Brain microvascular endothelial cell (primary cell): ENCODE measurements at regions not wholly inside any gene's neighbourhood (a gene's known extent, or its start where the extent isn't known, plus 50 kb on each side); places are given as distances from the start of the nearest gene placed in this dataset.
A peak's percentile ranks its signal among the peaks of the same experiment; 100 is the strongest.

Experiments used
- DNase-seq: peaks from one replicate; pipeline ENCODE4 v3.0.0-alpha.2; 2020
- H3K27ac ChIP-seq: fragments of 250-450 bp; sonication (Bioruptor Pico); 2 replicates; pipeline ENCODE4 v1.5.1; 2020; ENCODE audit warnings: mild to moderate bottlenecking, moderate library complexity
- H3K27me3 ChIP-seq: fragments of 250-450 bp; sonication (Bioruptor Pico); replicated peaks from 2 replicates; pipeline ENCODE4 v1.5.1; 2020; ENCODE audit warnings: mild to moderate bottlenecking
- H3K36me3 ChIP-seq: fragments of 250-450 bp; sonication (Bioruptor Pico); replicated peaks from 2 replicates; pipeline ENCODE4 v1.5.1; 2020; ENCODE audit warnings: mild to moderate bottlenecking
- H3K4me3 ChIP-seq: 2 replicates; pipeline ENCODE4 v1.5.1; 2011; ENCODE audit warnings: low read depth, mild to moderate bottlenecking, control low read depth, low read length, moderate library complexity
- CTCF ChIP-seq: IDR thresholded peaks from 2 replicates; pipeline ENCODE4 v1.5.1; 2011; ENCODE audit warnings: low read depth, mild to moderate bottlenecking, moderate library complexity, low read length, control low read depth, inconsistent platforms; ENCODE audit errors: missing control alignments
- in situ Hi-C: cut with HindIII; loops from 2 replicates; pipeline ENCODE4 v1.10.0; 2017; ENCODE audit warnings: low sequenced_read_pairs, low pct_ligation_motif_present

DNA sequence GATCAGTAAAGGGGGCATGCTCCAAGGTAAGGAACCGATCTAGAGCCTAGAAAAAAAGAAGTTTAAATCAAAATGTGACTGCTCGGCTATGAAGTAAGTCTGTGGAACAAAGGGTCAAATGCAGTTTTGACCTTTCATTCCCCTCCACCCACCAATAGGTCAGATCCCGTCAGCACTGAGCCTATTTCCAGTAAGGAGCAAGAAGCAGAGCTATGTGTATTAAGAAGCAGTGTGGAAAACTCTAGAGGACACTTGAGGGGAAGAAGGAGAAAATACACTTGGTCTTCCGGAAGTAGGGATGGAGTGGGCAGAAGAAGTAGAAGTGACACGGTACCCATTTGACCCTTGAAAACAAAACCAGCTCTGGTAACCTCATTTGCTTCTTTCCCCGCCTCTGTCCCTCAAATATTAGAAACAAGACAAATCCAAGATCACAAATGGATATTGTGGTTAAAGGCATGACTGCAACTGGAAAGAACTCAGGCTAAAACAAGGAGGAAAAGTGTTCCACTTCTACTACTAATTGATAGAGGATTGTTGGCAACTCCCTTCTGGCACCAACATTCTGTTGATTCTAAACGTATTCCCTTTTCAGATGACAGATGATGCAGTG, 888.3 kb upstream of the NR2F2 start:
- Histone ChIP-seq H3K36me3 (no peaks in the 10 kb centered on the region), H3K27ac (no peak overlapping the region), H3K27me3 (no peaks in the 10 kb centered on the region), H3K4me3 (no peak overlapping the region)
- TF ChIP-seq CTCF, result no peak
- in situ Hi-C loops, result no loop called here
- DNase-seq, result no peak

- no peak for DNase-seq
- no peak overlapping the region for H3K27ac ChIP-seq
- H3K4me3 ChIP-seq, result no peak overlapping the region
- H3K27me3 ChIP-seq, result no peaks in the 10 kb centered on the region
- in situ Hi-C loops, result no loop called here
- TF ChIP-seq CTCF, result no peak
- no peaks in the 10 kb centered on the region for H3K36me3 ChIP-seq
Measured at GRCh38 chr15:95444860-95445259, 885.6 kb upstream of the NR2F2 start.

GRCh38 chr15:95446854-95447253, 883.6 kb upstream of the NR2F2 start:
- H3K27ac ChIP-seq, result no peak overlapping the region
- H3K27me3 ChIP-seq, result no peaks in the 10 kb centered on the region
- no peak overlapping the region for H3K4me3 ChIP-seq
- no peaks in the 10 kb centered on the region for H3K36me3 ChIP-seq
- no peak for TF ChIP-seq CTCF
- DNase-seq, result no peak
- in situ Hi-C loops, result no loop called here

GRCh38 chr15:95447486-95447885, 883.0 kb upstream of the NR2F2 start:
- in situ Hi-C loops, result no loop called here
- Histone ChIP-seq H3K4me3 (no peak overlapping the region), H3K36me3 (no peaks in the 10 kb centered on the region), H3K27me3 (no peaks in the 10 kb centered on the region), H3K27ac (no peak overlapping the region)
- TF ChIP-seq CTCF, result no peak
- DNase-seq, result no peak

- no peaks in the 10 kb centered on the region for H3K27me3 ChIP-seq
- H3K4me3 ChIP-seq, result no peak overlapping the region
- no peaks in the 10 kb centered on the region for H3K36me3 ChIP-seq
- peak; percentile 24 for DNase-seq
- in situ Hi-C loops, result no loop called here
- no peak for TF ChIP-seq CTCF
- no peak overlapping the region for H3K27ac ChIP-seq
Measured at GRCh38 chr15:95448531-95449229, 881.8 kb upstream of the NR2F2 start.

- in situ Hi-C loops, result no loop called here
- DNase-seq, result no peak
- Histone ChIP-seq H3K27me3 (no peaks in the 10 kb centered on the region), H3K4me3 (no peak overlapping the region), H3K27ac (no peak overlapping the region), H3K36me3 (no peaks in the 10 kb centered on the region)
- TF ChIP-seq CTCF, result no peak
Measured at GRCh38 chr15:95449230-95449628, 881.3 kb upstream of the NR2F2 start.
